Esophagus squamous epithelium (tissue), 4 donors: ENCODE measurements at regions not wholly inside any gene's neighbourhood (a gene's known extent, or its start where the extent isn't known, plus 50 kb on each side); places are given as distances from the start of the nearest gene placed in this dataset.

Experiments
- POLR2A ChIP-seq, 4 donors: fragments of 450-650 bp; IDR thresholded peaks; one replicate each; pipeline ENCODE4 v1.6.1; 2017; ENCODE audit warnings: antibody characterized with exemption in 4 of 4, mild to moderate bottlenecking in 4 of 4, moderate library complexity in 3 of 4
- TF ChIP-seq, protein P1 (sequence below), 6 experiments: fragments of 450-650 bp in 4 of 6; fragments of 200-600 bp in 2 of 6; sonication (generic) in 2 of 6; IDR thresholded peaks; one replicate each; pipeline ENCODE4 v1.5.1; 2016 to 2019; ENCODE audit warnings: antibody characterized with exemption in 6 of 6, mild to moderate bottlenecking in 4 of 6, moderate library complexity in 4 of 6

DNA sequence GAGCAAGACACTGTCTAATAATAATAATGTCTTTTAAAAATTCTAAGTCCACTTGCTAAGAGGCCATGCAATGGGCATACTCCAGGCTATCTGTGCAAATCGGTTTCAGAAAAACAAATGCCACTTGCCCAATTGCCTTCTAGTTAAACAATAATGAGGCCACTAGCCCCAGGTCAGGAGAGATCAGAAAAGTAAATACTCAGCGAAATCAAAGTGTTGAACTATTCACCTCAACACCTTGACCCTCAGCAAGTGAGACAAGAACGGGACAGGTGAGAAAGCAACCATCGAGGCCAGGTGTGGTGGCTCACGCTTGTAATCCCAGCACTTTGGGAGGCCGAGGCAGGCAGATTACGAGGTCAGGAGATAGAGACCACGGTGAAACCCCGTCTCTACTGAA is 72.3 kb upstream of the SYN3 start:
- TF ChIP-seq POLR2A (IDR thresholded peaks at IDR 0.05): no peak
- TF ChIP-seq, protein P1, sequence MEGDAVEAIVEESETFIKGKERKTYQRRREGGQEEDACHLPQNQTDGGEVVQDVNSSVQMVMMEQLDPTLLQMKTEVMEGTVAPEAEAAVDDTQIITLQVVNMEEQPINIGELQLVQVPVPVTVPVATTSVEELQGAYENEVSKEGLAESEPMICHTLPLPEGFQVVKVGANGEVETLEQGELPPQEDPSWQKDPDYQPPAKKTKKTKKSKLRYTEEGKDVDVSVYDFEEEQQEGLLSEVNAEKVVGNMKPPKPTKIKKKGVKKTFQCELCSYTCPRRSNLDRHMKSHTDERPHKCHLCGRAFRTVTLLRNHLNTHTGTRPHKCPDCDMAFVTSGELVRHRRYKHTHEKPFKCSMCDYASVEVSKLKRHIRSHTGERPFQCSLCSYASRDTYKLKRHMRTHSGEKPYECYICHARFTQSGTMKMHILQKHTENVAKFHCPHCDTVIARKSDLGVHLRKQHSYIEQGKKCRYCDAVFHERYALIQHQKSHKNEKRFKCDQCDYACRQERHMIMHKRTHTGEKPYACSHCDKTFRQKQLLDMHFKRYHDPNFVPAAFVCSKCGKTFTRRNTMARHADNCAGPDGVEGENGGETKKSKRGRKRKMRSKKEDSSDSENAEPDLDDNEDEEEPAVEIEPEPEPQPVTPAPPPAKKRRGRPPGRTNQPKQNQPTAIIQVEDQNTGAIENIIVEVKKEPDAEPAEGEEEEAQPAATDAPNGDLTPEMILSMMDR (IDR thresholded peaks at IDR 0.05): no peak
